ENCODE measurements at regions not wholly inside any gene's neighbourhood (a gene's known extent, or its start where the extent isn't known, plus 50 kb on each side); places are given as distances from the start of the nearest gene placed in this dataset.
"Not testable (repeated sequence)": the region's sequence is repeated elsewhere in the genome, so short reads cannot be mapped to it uniquely, and the experiment has no call there.

GRCh38 chr5:79907452-79907851, 83.6 kb downstream of the MTX3 start:
- not testable (repeated sequence) for H3K9ac ChIP-seq (ENCODE audit: low read depth in 1 of 2, low read length in 2 of 2); DNase-seq (ENCODE audit: low spot score); H3K4me3 ChIP-seq (ENCODE audit: low read depth in 1 of 3, low read length in 3 of 3); H3K27me3 ChIP-seq (ENCODE audit: control insufficient read depth in 4 of 4, insufficient read depth in 4 of 4, low read length in 3 of 4); H3K4me1 ChIP-seq (ENCODE audit: control insufficient read depth in 4 of 4, insufficient read depth in 4 of 4, low read length in 3 of 4); H3K27ac ChIP-seq (ENCODE audit: low read depth in 1 of 2, low read length in 2 of 2); H3K36me3 ChIP-seq (ENCODE audit: control insufficient read depth in 4 of 4, insufficient read depth in 3 of 4, low read depth in 1 of 4, low read length in 3 of 4); H3K9me3 ChIP-seq (ENCODE audit: control insufficient read depth in 4 of 4, low read length in 3 of 4)
- 91% methylated on average over 1 of the region's 1 CpG for WGBS

GRCh38 chr5:79902571-79902970, 88.5 kb downstream of the MTX3 start:
- not testable (repeated sequence) for H3K27me3 ChIP-seq (ENCODE audit: control insufficient read depth in 4 of 4, insufficient read depth in 4 of 4, low read length in 3 of 4); H3K36me3 ChIP-seq (ENCODE audit: control insufficient read depth in 4 of 4, insufficient read depth in 3 of 4, low read depth in 1 of 4, low read length in 3 of 4); H3K4me3 ChIP-seq (ENCODE audit: low read depth in 1 of 3, low read length in 3 of 3); H3K9me3 ChIP-seq (ENCODE audit: control insufficient read depth in 4 of 4, low read length in 3 of 4); H3K4me1 ChIP-seq (ENCODE audit: control insufficient read depth in 4 of 4, insufficient read depth in 4 of 4, low read length in 3 of 4); DNase-seq (ENCODE audit: low spot score); H3K9ac ChIP-seq (ENCODE audit: low read depth in 1 of 2, low read length in 2 of 2); H3K27ac ChIP-seq (ENCODE audit: low read depth in 1 of 2, low read length in 2 of 2)
- WGBS, result 84% methylated on average over 9 of the region's 10 CpGs

GRCh38 chr5:79901631-79902030, 89.4 kb downstream of the MTX3 start:
- Histone ChIP-seq H3K9me3 (ENCODE audit: control insufficient read depth in 4 of 4, low read length in 3 of 4) (no peaks in the 10 kb centered on the region), H3K27me3 (ENCODE audit: control insufficient read depth in 4 of 4, insufficient read depth in 4 of 4, low read length in 3 of 4) (peaks cover 0 to under 1% (median 0%) of the 10 kb centered on the region in 4 donors), H3K4me1 (ENCODE audit: control insufficient read depth in 4 of 4, insufficient read depth in 4 of 4, low read length in 3 of 4) (no peaks in the 10 kb centered on the region), H3K27ac (ENCODE audit: low read depth in 1 of 2, low read length in 2 of 2) (no peak overlapping the region), H3K9ac (ENCODE audit: low read depth in 1 of 2, low read length in 2 of 2) (no peak overlapping the region), H3K36me3 (ENCODE audit: control insufficient read depth in 4 of 4, insufficient read depth in 3 of 4, low read depth in 1 of 4, low read length in 3 of 4) (no peaks in the 10 kb centered on the region), H3K4me3 (ENCODE audit: low read depth in 1 of 3, low read length in 3 of 3) (no peak overlapping the region)
- no peak for TF ChIP-seq EGR1 (IDR thresholded peaks at IDR 0.05; ENCODE audit: low read depth in 2 of 2)
- no peak for TF ChIP-seq CTCF (IDR thresholded peaks at IDR 0.05; ENCODE audit: low read depth, low read length, missing input control)
- no peak for TF ChIP-seq FOXA2 (IDR thresholded peaks at IDR 0.05)
- 90% methylated on average over 5 of the region's 5 CpGs for WGBS
- no peak for DNase-seq (ENCODE audit: low spot score)

- H3K36me3 ChIP-seq (ENCODE audit: control insufficient read depth in 4 of 4, insufficient read depth in 3 of 4, low read depth in 1 of 4, low read length in 3 of 4), result no peaks in the 10 kb centered on the region
- no peak for DNase-seq (ENCODE audit: low spot score)
- no peaks in the 10 kb centered on the region for H3K9me3 ChIP-seq (ENCODE audit: control insufficient read depth in 4 of 4, low read length in 3 of 4)
- no peak overlapping the region for H3K4me3 ChIP-seq (ENCODE audit: low read depth in 1 of 3, low read length in 3 of 3)
- H3K9ac ChIP-seq (ENCODE audit: low read depth in 1 of 2, low read length in 2 of 2), result no peak overlapping the region
- no peaks in the 10 kb centered on the region for H3K4me1 ChIP-seq (ENCODE audit: control insufficient read depth in 4 of 4, insufficient read depth in 4 of 4, low read length in 3 of 4)
- peaks cover 0 to 3% (median 1%) of the 10 kb centered on the region in 4 donors for H3K27me3 ChIP-seq (ENCODE audit: control insufficient read depth in 4 of 4, insufficient read depth in 4 of 4, low read length in 3 of 4)
- H3K27ac ChIP-seq (ENCODE audit: low read depth in 1 of 2, low read length in 2 of 2), result no peak overlapping the region
- 75% methylated on average over 1 of the region's 1 CpG for WGBS
- no peak for TF ChIP-seq GABPA (IDR thresholded peaks at IDR 0.05 in 1 of 2, conservative IDR thresholded peaks at IDR 0.05 in 1 of 2)
- no peak for TF ChIP-seq MAX (IDR thresholded peaks at IDR 0.05)
- no peak for TF ChIP-seq ZBTB33 (IDR thresholded peaks at IDR 0.05)
- TF ChIP-seq FOXA1 (IDR thresholded peaks at IDR 0.05), result no peak
- TF ChIP-seq NR2F2 (IDR thresholded peaks at IDR 0.05), result no peak
- no peak for TF ChIP-seq RXRA (IDR thresholded peaks at IDR 0.05)
- TF ChIP-seq JUND (IDR thresholded peaks at IDR 0.05), result no peak
- no peak for TF ChIP-seq FOXA2 (IDR thresholded peaks at IDR 0.05)
- no peak for TF ChIP-seq HNF4G (IDR thresholded peaks at IDR 0.05)
- TF ChIP-seq RAD21 (IDR thresholded peaks at IDR 0.05), result no peak
- no peak for TF ChIP-seq HNF4A (conservative IDR thresholded peaks at IDR 0.05)
- TF ChIP-seq REST (IDR thresholded peaks at IDR 0.05), result no peak
- TF ChIP-seq SP1 (IDR thresholded peaks at IDR 0.05), result no peak
- no peak for TF ChIP-seq CTCF (IDR thresholded peaks at IDR 0.05; ENCODE audit: low read depth, low read length, missing input control)
Observed at GRCh38 chr5:79898611-79899010, 92.5 kb downstream of the MTX3 start.

Data from liver (tissue), 8 donors.